GM23338 (cell line): ENCODE measurements at regions not wholly inside any gene's neighbourhood (a gene's known extent, or its start where the extent isn't known, plus 50 kb on each side); places are given as distances from the start of the nearest gene placed in this dataset.

ENCODE experiments used
- CREB1 ChIP-seq: fragments of 250-450 bp; sonication (Bioruptor Pico); IDR thresholded peaks from 2 replicates; pipeline ENCODE4 v1.5.0; 2020; ENCODE audit warnings: low read depth, mild to moderate bottlenecking, moderate library complexity
- CTCF ChIP-seq, 2 experiments: fragments of 200-600 bp in 1 of 2; sonication (generic) in 1 of 2; conservative IDR thresholded peaks; 2 replicates each; pipeline versions ENCODE4 v1.5.1 to v1.6.1; 2016 to 2017; ENCODE audit warnings: antibody characterized with exemption in 2 of 2, low read depth in 2 of 2, mild to moderate bottlenecking in 2 of 2, moderate library complexity in 1 of 2
- EZH2 ChIP-seq: fragments of 200-600 bp; sonication (generic); IDR thresholded peaks from one replicate; pipeline ENCODE4 v1.8.0; 2017; ENCODE audit warnings: antibody characterized with exemption, mild to moderate bottlenecking, low read depth; ENCODE audit not compliant: unreplicated experiment
- EZH2phosphoT487 ChIP-seq: fragments of 200-600 bp; sonication (generic); IDR thresholded peaks from one replicate; pipeline ENCODE4 v1.8.1; 2018; ENCODE audit warnings: antibody characterized with exemption; ENCODE audit not compliant: unreplicated experiment
- JUNB ChIP-seq: IDR thresholded peaks from one replicate; pipeline ENCODE4 v1.6.1; 2016; ENCODE audit warnings: antibody characterized with exemption; ENCODE audit not compliant: unreplicated experiment
- POLR2AphosphoS5 ChIP-seq: IDR thresholded peaks from 2 replicates; pipeline ENCODE4 v1.6.1; 2016; ENCODE audit warnings: antibody characterized with exemption, low read depth

DNA sequence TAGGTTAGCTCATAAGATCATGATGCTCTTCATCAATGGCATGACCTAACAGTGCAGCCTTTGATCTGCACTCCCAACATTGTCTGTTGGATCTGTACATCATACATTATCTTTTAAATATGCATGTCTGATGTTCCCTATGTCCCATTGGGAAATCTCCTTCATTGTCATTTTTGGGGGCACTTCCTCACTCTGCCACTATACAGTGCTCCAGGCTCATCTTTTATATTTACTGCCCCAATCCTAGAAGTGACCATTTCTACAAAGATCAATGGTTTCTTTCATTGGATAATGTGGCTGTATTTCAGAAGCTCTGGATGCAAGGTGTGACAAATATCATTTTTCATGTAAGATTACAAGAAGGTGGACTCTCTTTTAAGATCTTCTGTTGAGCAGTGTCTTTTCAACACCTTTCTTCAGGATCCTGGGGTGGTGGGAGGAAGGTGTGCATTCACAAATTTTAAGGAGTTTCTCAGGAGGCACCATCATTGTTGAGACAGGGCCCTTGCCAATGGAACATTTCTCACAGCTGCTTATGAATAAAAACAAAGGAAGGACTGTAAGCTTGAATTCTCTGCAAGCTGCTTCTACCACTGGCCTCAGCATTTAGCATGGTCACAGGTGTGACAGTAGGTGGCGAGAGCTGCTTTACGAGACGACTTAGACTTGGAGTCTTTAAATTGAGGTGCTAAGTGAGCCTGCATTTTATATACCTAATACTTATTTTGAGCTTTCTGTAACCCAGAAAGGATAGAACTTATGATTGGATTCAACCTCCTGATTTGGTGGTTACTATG, 403.0 kb downstream of the LMO7 start:
- TF ChIP-seq CTCF (conservative IDR thresholded peaks at IDR 0.05; ENCODE audit: low read depth in 2 of 2) (peak; percentile 52 to 82), EZH2 (no peak), JUNB (no peak), EZH2phosphoT487 (no peak), POLR2AphosphoS5 (no peak), CREB1 (no peak)
